HG03060 (cell line): ENCODE measurements at regions not wholly inside any gene's neighbourhood (a gene's known extent, or its start where the extent isn't known, plus 50 kb on each side); places are given as distances from the start of the nearest gene placed in this dataset.
"Not testable (repeated sequence)": the region's sequence is repeated elsewhere in the genome, so short reads cannot be mapped to it uniquely, and the experiment has no call there.

Experiments used
- ATAC-seq: cut with Tn5 transposase; IDR thresholded peaks from one replicate; pipeline ENCODE4 v1.9.1; 2021; ENCODE audit warnings: low read depth, moderate number of reproducible peaks; ENCODE audit not compliant: unreplicated experiment

DNA sequence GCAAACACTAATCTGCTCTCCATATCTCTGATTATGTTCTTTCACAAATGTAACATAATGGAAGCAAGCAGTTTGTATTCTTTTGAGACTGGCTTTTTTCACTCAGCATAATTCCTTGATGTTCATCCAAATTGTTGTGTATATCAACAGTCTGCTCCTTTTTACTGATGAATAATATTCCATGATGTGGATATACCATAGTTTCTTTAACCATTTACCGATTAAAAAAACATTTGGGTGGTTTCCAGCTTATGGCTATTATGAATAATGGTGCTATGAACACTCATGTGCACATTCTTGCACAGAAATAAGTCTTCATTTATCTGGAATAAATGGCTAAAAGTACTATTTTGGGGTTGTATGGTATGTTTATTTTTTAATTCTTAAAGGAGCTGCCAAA, 708.9 kb downstream of the RFPL4B start:
- no peak for ATAC-seq

DNA sequence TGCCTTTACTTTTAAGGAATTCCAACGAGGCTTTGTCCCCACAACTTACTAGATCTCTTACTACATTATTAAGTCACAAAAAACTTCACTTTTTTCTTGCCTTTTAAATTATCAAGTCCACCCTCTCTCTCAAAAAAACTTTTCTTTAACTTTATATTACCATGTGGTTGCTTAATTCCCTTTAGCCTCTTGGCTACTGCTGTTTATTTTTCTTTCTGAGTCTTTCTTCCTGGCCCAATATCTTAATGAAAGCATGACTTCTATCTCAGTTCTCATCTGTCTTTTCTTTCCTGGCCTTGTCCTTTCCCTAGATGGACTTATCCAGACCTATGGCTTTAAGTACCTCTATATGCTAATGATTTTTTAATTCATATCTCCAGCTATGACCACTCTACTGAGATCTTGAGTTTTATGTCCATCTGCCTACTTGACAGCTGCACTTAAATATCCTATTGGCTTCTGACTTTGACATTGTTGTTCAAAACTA, 710.5 kb downstream of the RFPL4B start:
- no peak for ATAC-seq

DNA sequence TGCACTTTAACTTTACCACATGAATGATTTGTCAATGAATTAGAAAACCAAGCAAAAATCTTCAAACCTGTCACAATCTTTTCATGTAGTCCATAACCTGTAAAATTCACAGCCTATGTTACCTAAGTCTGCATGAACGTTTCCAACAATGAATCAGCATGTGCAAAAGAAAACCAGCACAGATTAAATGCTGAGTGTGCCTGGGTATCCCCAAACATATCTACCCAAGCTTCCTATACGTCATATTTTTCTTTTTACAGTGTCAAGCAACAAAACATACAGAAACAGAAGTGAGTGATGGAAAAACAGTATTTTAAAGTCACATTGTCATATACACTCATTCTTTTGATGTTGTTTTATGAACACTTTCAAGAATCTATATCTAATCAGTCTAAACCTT, 713.5 kb downstream of the RFPL4B start:
- no peak for ATAC-seq

- no peak for ATAC-seq
Observed at GRCh38 chr6:113065611-113066010, 718.5 kb downstream of the RFPL4B start.

DNA sequence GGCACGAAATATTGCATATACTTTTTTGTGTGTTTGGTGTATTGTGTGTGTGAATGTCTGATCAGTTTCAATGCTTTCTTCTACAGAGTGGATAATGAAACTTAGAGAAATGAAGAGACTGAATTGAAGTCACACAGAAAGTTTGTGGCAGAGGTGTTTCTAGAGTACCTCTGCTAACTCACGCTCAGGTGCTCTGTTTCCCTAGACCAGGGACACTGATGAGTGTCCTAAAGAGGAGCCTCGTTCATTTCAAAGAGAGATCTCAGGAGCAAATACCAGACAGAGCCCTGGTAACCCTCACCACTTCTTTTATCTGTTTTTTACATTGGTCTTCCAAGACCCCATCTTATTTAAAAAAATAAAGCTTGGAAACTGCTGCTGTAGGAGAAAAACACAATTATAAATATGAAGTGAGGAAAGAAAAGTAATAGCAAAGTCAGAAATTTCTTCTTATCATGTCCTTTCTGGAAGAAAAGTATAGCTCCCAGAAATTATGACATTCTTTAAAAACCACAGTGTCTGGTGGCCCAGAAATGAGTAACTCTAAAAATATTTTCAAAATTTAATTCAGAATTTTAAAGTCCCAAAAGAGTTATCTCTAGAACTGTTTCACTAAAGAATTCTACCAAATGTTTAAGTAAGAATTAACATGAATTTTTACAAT, 720.6 kb downstream of the RFPL4B start:
- no peak for ATAC-seq

- no peak for ATAC-seq
Observed at GRCh38 chr6:113068570-113068969, 721.4 kb downstream of the RFPL4B start.

DNA sequence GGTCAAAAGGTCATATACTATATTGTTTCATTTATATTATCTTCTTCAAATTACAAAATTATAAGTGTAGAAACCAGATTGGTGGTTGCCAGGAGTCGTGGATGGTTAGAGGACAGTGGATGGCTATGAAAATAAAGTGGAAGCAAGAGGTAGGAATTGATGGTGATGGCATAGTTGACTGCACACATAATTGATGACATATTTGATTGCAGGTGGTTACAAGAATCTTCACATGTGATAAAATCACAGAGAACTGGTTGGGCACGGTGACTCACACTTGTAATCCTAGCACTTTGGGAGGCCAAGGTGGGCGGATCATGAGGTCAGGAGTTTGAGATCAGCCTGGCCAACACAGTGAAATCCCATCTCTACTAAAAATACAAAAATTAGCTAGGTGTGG, 723.6 kb downstream of the RFPL4B start:
- ATAC-seq = not testable (repeated sequence)

GRCh38 chr6:113073611-113074191, 726.6 kb downstream of the RFPL4B start:
- ATAC-seq = no peak

DNA sequence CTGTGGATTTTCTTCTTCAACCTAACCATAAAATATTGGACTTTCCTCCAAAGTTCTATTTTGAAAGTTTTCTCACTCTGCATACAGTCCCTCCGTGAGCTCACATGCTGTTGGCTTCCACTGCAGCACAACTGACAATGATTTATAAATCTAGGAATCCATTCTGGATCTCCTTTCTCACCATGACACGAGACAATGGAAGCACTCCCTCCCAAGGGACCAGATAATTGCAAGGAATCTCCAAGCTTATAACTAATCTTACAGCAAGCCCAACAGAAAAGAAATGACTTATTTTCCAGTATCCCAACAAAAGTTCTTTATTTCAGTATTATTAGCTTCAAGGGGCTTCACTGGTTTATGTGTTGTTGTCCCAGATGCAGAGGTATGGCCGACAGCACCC, 729.0 kb downstream of the RFPL4B start:
- ATAC-seq = no peak

GRCh38 chr6:113076816-113077215, 729.7 kb downstream of the RFPL4B start:
- ATAC-seq = no peak

- ATAC-seq = no peak
Observed at GRCh38 chr6:113077794-113078193, 730.7 kb downstream of the RFPL4B start.

- no peak for ATAC-seq
Observed at GRCh38 chr6:113078791-113079190, 731.7 kb downstream of the RFPL4B start.

GRCh38 chr6:113082745-113083144, 735.6 kb downstream of the RFPL4B start:
- no peak for ATAC-seq

DNA sequence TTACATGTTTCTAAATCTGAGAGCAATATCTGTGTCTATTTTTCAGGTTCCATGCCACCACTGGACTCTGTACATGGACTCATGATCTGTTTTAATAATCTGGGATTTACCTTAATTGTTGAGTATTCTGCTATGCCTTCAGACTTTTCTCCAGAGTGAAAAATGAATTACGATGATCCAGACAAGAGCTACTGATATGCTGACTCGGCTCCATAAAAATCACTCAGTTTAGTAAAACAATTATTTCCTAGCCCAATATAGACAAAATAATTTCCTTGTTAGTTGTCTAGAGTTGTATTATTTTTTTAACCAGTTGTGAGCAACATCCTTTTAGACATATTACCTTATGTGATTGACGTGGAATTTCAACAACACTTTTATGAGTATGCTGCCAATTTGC, 736.8 kb downstream of the RFPL4B start:
- ATAC-seq = no peak

DNA sequence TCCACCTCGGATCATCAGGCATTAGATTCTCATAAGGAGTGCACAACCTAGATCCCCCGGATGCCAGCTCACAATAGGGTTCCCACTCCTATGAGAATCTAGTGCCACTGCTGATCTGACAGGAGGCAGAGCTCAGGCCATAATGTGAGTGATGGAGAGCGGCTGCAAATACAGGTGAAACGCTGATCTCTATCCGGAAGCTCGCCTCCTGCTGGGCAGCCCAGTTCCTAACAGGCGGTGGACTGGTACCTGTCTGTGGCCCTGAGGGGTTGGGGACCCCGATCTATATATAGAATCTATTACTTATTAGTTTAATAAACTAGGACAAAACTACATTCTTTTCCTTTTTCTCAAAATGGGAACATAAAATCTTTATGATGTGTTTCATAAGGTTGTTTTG, 741.9 kb downstream of the RFPL4B start:
- ATAC-seq = no peak

- no peak for ATAC-seq
Observed at GRCh38 chr6:113092795-113093194, 745.7 kb downstream of the RFPL4B start.

GRCh38 chr6:113094779-113095178, 747.6 kb downstream of the RFPL4B start:
- ATAC-seq = no peak

DNA sequence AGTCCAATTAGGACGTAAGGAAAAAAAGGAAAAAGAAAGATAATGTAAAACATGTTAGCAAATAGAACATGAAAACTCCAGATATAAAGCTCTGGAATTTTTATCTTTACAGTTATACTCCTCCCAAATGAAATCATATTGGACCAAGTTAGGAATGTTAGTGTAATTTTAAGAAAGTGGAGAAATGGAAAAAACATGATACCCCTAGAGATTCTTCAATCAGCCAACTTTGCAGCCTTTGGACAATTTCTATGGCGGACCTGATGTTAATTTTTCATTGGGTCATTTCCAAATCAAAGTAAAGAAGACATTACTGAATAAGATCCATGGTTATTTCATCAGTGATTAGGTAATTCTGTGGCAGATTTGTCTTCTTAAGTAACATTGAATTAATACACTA, 748.7 kb downstream of the RFPL4B start:
- no peak for ATAC-seq

- ATAC-seq = no peak
Observed at GRCh38 chr6:113102761-113103160, 754.4 kb upstream of the MARCKS start.

- ATAC-seq = no peak
Observed at GRCh38 chr6:113103634-113104361, 753.3 kb upstream of the MARCKS start.

DNA sequence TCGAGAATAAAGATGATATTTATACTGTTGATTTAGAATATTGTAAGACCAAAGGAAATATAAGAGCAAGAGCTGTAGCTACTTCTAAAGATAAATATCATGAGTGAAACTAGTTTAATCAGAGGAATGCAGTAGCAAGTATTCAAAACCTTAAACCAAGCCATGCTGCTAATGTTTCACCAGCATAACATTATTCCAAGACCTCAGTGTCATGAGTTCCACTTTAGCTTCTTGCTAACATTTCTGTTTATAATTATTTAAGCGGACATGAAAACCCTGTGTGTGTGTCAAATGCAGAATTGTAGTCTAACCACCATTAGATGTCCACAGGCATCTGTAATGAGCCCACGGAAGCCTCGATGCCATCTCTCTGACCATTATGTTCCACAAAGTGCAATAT, 752.6 kb upstream of the MARCKS start:
- ATAC-seq = no peak

- ATAC-seq = no peak
Observed at GRCh38 chr6:113104951-113105350, 752.2 kb upstream of the MARCKS start.
